B cell (primary cell): ENCODE measurements at regions not wholly inside any gene's neighbourhood (a gene's known extent, or its start where the extent isn't known, plus 50 kb on each side); places are given as distances from the start of the nearest gene placed in this dataset.

Experiments used
- ATAC-seq: fragments of 200-7000 bp; cut with Tn5 transposase; one replicate; pipeline ENCODE4 v1.10.0; 2021; ENCODE audit warnings: low read depth, mild to moderate bottlenecking, moderate number of reproducible peaks, moderate library complexity
- CTCF ChIA-PET: fragments of 350-600 bp; sonication (Branson Sonifier 250); formaldehyde crosslinking; loops from one replicate; lab custom pipeline; 2021; ENCODE audit warnings: antibody characterized with exemption, inconsistent platforms; lab: Charles Lee
- POLR2A ChIA-PET: fragments of 350-600 bp; sonication (Branson Sonifier 250); formaldehyde crosslinking; loops from one replicate; lab custom pipeline; 2021; ENCODE audit warnings: antibody characterized with exemption; lab: Charles Lee
- DNase-seq: peaks from one replicate; pipeline ENCODE4 v3.0.0; 2013
- H2AFZ ChIP-seq: 2 replicates; pipeline ENCODE4 v1.6.1; 2012; ENCODE audit warnings: mild to moderate bottlenecking, low read depth, low read length; ENCODE audit not compliant: insufficient read depth, poor library complexity, severe bottlenecking
- H3K27ac ChIP-seq, 2 donors: 1 replicate in 1 of 2; 2 replicates in 1 of 2; pipeline ENCODE4 v1.5.1; 2012 to 2013; ENCODE audit warnings: low read length in 2 of 2, mild to moderate bottlenecking in 2 of 2, moderate library complexity in 1 of 2
- H3K27me3 ChIP-seq, 4 experiments: fragments of 200-600 bp in 1 of 4; sonication (generic) in 1 of 4; replicated peaks in 1 of 4; 1 replicate in 2 of 4; 2 replicates in 2 of 4; pipeline versions ENCODE4 v1.6.1 to v1.7.0; 2013 to 2016; ENCODE audit warnings: low read length in 3 of 4, mild to moderate bottlenecking in 2 of 4, mixed read lengths in 1 of 4, moderate library complexity in 1 of 4; ENCODE audit not compliant: insufficient read depth in 4 of 4, control insufficient read depth in 3 of 4; ENCODE audit errors: control extremely low read depth in 1 of 4
- H3K36me3 ChIP-seq, 2 experiments: replicated peaks in 1 of 2; 1 replicate in 1 of 2; 2 replicates in 1 of 2; pipeline versions ENCODE4 v1.6.1 to v1.7.1; 2013; ENCODE audit warnings: low read length in 1 of 2; ENCODE audit not compliant: insufficient read depth in 2 of 2, control insufficient read depth in 1 of 2; ENCODE audit errors: control extremely low read depth in 1 of 2, extremely low read depth in 1 of 2
- H3K4me1 ChIP-seq, 2 donors: fragments of 200-600 bp in 1 of 2; sonication (generic) in 1 of 2; 1 replicate in 1 of 2; 2 replicates in 1 of 2; pipeline versions ENCODE4 v1.5.1 to v1.6.1; 2013 to 2017; ENCODE audit warnings: low read length in 2 of 2; ENCODE audit not compliant: control insufficient read depth in 2 of 2, insufficient read depth in 2 of 2
- H3K4me2 ChIP-seq: replicated peaks from 2 replicates; pipeline ENCODE3; 2012; ENCODE audit warnings: mild to moderate bottlenecking, low read depth, low read length; ENCODE audit not compliant: poor library complexity, severe bottlenecking
- H3K4me3 ChIP-seq, 5 experiments: fragments of 200-600 bp in 1 of 5; sonication (generic) in 1 of 5; 1 replicate in 3 of 5; 2 replicates in 2 of 5; pipeline versions ENCODE4 v1.5.1 to v1.7.0; 2011 to 2016; ENCODE audit warnings: low read length in 4 of 5, mild to moderate bottlenecking in 4 of 5, low read depth in 2 of 5, control low read depth in 1 of 5, moderate library complexity in 1 of 5; ENCODE audit not compliant: insufficient read depth in 1 of 5; ENCODE audit errors: control extremely low read depth in 1 of 5, extremely low read depth in 1 of 5
- H3K79me2 ChIP-seq: fragments of 200-600 bp; sonication (generic); one replicate; pipeline ENCODE4 v1.6.0; 2016; ENCODE audit warnings: low read length; ENCODE audit not compliant: control insufficient read depth, insufficient read depth
- H3K9ac ChIP-seq: fragments of 200-600 bp; sonication (generic); 2 replicates; pipeline ENCODE4 v1.6.1; 2017; ENCODE audit warnings: mild to moderate bottlenecking, low read length, moderate library complexity
- H3K9me3 ChIP-seq, 3 donors: one replicate each; pipeline versions ENCODE4 v1.6.1 to v1.7.1; 2013; ENCODE audit warnings: low read length in 2 of 3; ENCODE audit not compliant: control insufficient read depth in 2 of 3, insufficient read depth in 1 of 3; ENCODE audit errors: control extremely low read depth in 1 of 3
- H4K20me1 ChIP-seq: 2 replicates; pipeline ENCODE4 v1.6.0; 2012; ENCODE audit warnings: mild to moderate bottlenecking, low read length; ENCODE audit not compliant: insufficient read depth, control insufficient read depth, poor library complexity, severe bottlenecking
- H3K27ac Mint-ChIP-seq: one replicate; pipeline ENCODE4 v1.8.0; 2021; ENCODE audit warnings: mixed read lengths
- H3K27me3 Mint-ChIP-seq: one replicate; pipeline ENCODE4 v1.8.0; 2021; ENCODE audit warnings: mixed read lengths
- H3K4me1 Mint-ChIP-seq: one replicate; pipeline ENCODE4 v1.8.0; 2021; ENCODE audit warnings: mixed read lengths
- H3K4me3 Mint-ChIP-seq: one replicate; pipeline ENCODE4 v1.8.0; 2021; ENCODE audit warnings: mixed read lengths
- H3K9me3 Mint-ChIP-seq: one replicate; pipeline ENCODE4 v1.8.0; 2022; ENCODE audit warnings: mixed read lengths; ENCODE audit not compliant: insufficient read depth
- EZH2 ChIP-seq: IDR thresholded peaks from 2 replicates; pipeline ENCODE4 v1.6.1; 2012; ENCODE audit warnings: borderline replicate concordance, low read depth, mild to moderate bottlenecking, moderate library complexity, low read length; ENCODE audit not compliant: insufficient read depth, poor library complexity, severe bottlenecking
- WGBS: methylation state at CpG from one replicate; pipeline ENCODE4 v1.1.5; 2013; ENCODE audit warnings: missing lambda C conversion rate; ENCODE audit not compliant: insufficient coverage; 5-methylcytosine and 5-hydroxymethylcytosine counted together
- intact Hi-C: fragments of 100-400 bp; cut with micrococcal nuclease; formaldehyde crosslinking; loops from one replicate; pipeline ENCODE4 v1.10.0; 2022
- TF ChIP-seq, protein P1 (sequence below): fragments of 200-600 bp; IDR thresholded peaks from one replicate; pipeline ENCODE4 v1.8.0; 2022; ENCODE audit warnings: antibody characterized with exemption, mild to moderate bottlenecking

DNA sequence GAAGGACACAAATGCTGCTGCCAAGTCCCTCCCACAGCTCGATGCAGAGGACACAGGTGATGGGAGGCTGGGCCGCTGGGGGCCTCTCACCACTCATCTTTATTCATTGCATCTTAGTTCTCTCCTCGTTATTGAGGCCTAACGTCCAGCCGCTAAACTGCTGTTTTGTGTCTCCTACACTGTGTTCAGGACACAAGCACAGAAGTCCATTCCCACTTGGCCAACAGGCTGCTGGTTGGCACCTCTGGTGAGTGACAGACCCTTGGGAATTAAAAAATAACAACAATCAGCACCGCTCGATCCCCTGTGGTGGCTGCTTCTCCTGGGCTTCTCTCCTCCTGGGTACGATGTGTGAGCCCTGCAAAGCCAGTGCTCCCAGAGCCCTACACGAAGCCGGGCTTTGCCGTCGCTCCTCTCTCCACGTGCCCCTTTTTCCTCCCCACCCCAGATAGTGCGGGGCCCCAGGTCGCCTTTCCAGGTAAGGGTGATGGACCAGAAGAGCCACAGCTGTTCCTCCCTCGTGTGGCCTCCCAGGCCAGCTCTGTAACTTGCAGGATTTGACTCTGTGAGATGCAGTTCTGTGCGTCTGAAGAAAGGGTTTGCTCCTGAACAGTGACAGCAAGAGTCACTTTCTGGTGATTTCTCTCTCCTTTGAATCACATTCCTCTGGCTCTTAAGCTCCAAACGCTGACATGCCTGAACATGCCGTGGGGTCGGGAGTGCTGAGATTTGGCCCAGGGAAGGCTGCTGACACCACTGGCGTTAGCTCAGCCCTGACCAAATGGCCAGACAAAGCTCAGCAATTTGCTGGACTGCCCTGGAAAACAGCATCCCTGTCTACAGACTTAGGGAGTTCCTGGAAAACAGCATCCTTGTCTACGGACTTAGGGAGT is 59.3 kb downstream of the DLL1 start:
- no peak overlapping the region for H3K27ac Mint-ChIP-seq
- H3K9me3 Mint-ChIP-seq: no peaks in the 10 kb centered on the region
- Histone ChIP-seq H3K27me3 (no peaks in the 10 kb centered on the region), H3K79me2 (no peaks in the 10 kb centered on the region), H3K36me3 (no peaks in the 10 kb centered on the region), H3K4me2 (no peak overlapping the region), H3K4me1 (no peaks in the 10 kb centered on the region), H3K4me3 (no peak overlapping the region), H3K9me3 (no peaks in the 10 kb centered on the region), H3K9ac (no peak overlapping the region), H4K20me1 (no peaks in the 10 kb centered on the region), H3K27ac (no peak overlapping the region), H2AFZ (no peak overlapping the region)
- CTCF ChIA-PET: no interaction called here
- WGBS: 85% methylated on average over 20 of the region's 22 CpGs
- no peaks in the 10 kb centered on the region for H3K27me3 Mint-ChIP-seq
- intact Hi-C loops: no loop called here
- no peak overlapping the region for H3K4me3 Mint-ChIP-seq
- ATAC-seq: no peak
- no peaks in the 10 kb centered on the region for H3K4me1 Mint-ChIP-seq
- no peak for DNase-seq
- POLR2A ChIA-PET: no interaction called here
- TF ChIP-seq, protein P1, sequence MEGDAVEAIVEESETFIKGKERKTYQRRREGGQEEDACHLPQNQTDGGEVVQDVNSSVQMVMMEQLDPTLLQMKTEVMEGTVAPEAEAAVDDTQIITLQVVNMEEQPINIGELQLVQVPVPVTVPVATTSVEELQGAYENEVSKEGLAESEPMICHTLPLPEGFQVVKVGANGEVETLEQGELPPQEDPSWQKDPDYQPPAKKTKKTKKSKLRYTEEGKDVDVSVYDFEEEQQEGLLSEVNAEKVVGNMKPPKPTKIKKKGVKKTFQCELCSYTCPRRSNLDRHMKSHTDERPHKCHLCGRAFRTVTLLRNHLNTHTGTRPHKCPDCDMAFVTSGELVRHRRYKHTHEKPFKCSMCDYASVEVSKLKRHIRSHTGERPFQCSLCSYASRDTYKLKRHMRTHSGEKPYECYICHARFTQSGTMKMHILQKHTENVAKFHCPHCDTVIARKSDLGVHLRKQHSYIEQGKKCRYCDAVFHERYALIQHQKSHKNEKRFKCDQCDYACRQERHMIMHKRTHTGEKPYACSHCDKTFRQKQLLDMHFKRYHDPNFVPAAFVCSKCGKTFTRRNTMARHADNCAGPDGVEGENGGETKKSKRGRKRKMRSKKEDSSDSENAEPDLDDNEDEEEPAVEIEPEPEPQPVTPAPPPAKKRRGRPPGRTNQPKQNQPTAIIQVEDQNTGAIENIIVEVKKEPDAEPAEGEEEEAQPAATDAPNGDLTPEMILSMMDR: no peak
- TF ChIP-seq EZH2: no peak

DNA sequence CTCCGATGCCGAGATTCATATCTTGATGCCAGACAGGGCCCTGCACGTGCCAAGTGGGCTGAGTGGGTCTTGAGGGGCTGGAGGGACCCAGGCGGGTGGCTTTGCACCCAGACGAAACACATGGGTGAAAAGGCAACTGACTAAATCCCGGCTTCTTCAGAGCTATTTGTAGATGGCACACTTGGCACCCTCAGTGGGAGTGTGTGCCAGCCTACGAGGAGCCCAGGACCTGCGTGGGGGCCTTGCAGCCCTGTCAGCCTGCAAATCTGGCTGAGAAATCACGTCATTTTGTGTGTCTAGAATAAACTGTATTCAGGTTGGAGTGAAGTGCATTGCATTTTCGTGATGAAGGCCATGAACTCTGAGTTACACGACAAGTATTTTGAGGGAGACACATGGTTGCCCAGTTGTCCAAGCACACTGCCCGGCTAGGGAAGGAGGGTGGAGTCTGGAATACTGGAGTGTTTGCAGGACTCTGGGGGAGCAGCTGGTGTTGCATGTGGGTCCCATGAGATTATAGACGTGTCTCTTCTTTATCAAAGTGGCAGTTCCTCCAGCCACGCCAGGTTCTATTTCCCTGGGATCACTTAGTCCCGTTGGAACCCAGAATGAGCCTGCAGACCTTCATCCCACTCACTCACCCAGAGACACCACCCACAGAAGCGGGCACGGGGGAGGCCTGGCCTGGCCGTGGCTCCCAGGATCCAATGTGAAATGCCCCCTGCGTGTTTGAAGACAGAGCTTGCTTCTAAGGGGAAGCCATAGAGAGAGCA is 60.2 kb downstream of the DLL1 start:
- no peaks in the 10 kb centered on the region for H3K79me2 ChIP-seq
- no peaks in the 10 kb centered on the region for H3K27me3 ChIP-seq
- WGBS: 90% methylated on average over 19 of the region's 19 CpGs
- H3K27me3 Mint-ChIP-seq: no peaks in the 10 kb centered on the region
- H3K4me3 Mint-ChIP-seq: no peak overlapping the region
- no peaks in the 10 kb centered on the region for H3K4me1 Mint-ChIP-seq
- no peaks in the 10 kb centered on the region for H4K20me1 ChIP-seq
- DNase-seq: no peak
- no peak for TF ChIP-seq EZH2
- TF ChIP-seq, protein P1: no peak
- no peaks in the 10 kb centered on the region for H3K9me3 ChIP-seq
- no peak overlapping the region for H3K4me3 ChIP-seq
- intact Hi-C loops: no loop called here
- no peaks in the 10 kb centered on the region for H3K4me1 ChIP-seq
- H3K36me3 ChIP-seq: no peaks in the 10 kb centered on the region
- ATAC-seq: no peak
- no peak overlapping the region for H3K4me2 ChIP-seq
- no peak overlapping the region for H3K27ac Mint-ChIP-seq
- no peak overlapping the region for H3K9ac ChIP-seq
- no peak overlapping the region for H3K27ac ChIP-seq
- ChIA-PET POLR2A (no interaction called here), CTCF (no interaction called here)
- H3K9me3 Mint-ChIP-seq: no peaks in the 10 kb centered on the region
- H2AFZ ChIP-seq: no peak overlapping the region
